Activated T-cell treated with anti-CD3 and anti-CD28 coated beads, Interleukin-2, amount 50 U/mL, for 24 hours (primary cell): ENCODE measurements at regions not wholly inside any gene's neighbourhood (a gene's known extent, or its start where the extent isn't known, plus 50 kb on each side); places are given as distances from the start of the nearest gene placed in this dataset.

Experiments
- DNase-seq: peaks from one replicate; pipeline ENCODE4 v3.0.0-alpha.2; 2020
- H3K27ac Mint-ChIP-seq: 2 replicates; pipeline ENCODE4 v1.8.0; 2020; ENCODE audit warnings: mild to moderate bottlenecking, mixed read lengths
- H3K27me3 Mint-ChIP-seq: 2 replicates; pipeline ENCODE4 v1.8.0; 2020; ENCODE audit warnings: mixed read lengths
- H3K36me3 Mint-ChIP-seq: 2 replicates; pipeline ENCODE4 v1.8.0; 2020; ENCODE audit warnings: low read depth, mixed read lengths
- H3K4me1 Mint-ChIP-seq: 2 replicates; pipeline ENCODE4 v1.8.0; 2020; ENCODE audit warnings: low read depth, mixed read lengths
- H3K4me3 Mint-ChIP-seq: 2 replicates; pipeline ENCODE4 v1.8.0; 2020; ENCODE audit warnings: mild to moderate bottlenecking, moderate library complexity, mixed read lengths
- H3K9me3 Mint-ChIP-seq: 2 replicates; pipeline ENCODE4 v1.8.0; 2020; ENCODE audit warnings: mixed read lengths

- peaks cover 67% of the 10 kb centered on the region for H3K27me3 Mint-ChIP-seq
- peaks cover 8% of the 10 kb centered on the region for H3K4me1 Mint-ChIP-seq
- H3K36me3 Mint-ChIP-seq, result no peaks in the 10 kb centered on the region
- no peak overlapping the region for H3K27ac Mint-ChIP-seq
- no peak for DNase-seq
- H3K4me3 Mint-ChIP-seq, result no peak overlapping the region
- H3K9me3 Mint-ChIP-seq, result no peaks in the 10 kb centered on the region
Measured at GRCh38 chr6:166228839-166229528, 61.3 kb upstream of the TBXT start.

- no peak overlapping the region for H3K27ac Mint-ChIP-seq
- H3K9me3 Mint-ChIP-seq, result no peaks in the 10 kb centered on the region
- no peak overlapping the region for H3K4me3 Mint-ChIP-seq
- peaks cover 8% of the 10 kb centered on the region for H3K4me1 Mint-ChIP-seq
- DNase-seq, result no peak
- H3K36me3 Mint-ChIP-seq, result no peaks in the 10 kb centered on the region
- peaks cover 70% of the 10 kb centered on the region for H3K27me3 Mint-ChIP-seq
Measured at GRCh38 chr6:166228425-166228824, 60.8 kb upstream of the TBXT start.

DNA sequence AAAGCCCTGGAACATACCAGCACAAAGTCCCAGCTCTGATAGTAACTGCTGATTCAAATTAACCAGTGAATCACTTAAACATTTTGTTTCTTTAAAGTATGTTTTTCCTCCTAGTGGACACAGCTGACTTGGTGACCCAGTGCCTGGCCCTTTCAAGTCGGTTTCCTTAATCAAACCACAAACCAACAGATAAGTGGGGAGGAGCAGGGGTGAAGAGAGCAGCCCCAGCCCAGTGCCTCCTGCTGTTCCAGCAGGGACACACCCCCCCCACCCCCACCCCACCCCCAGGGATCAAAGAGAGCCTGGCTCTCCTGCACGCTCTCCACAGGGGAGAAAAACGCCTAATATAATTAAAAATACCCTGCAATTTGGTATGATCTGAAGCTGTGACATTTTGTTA is 55.4 kb upstream of the TBXT start:
- Mint-ChIP-seq H3K27ac (no peak overlapping the region), H3K9me3 (no peaks in the 10 kb centered on the region), H3K4me3 (no peak overlapping the region), H3K36me3 (no peaks in the 10 kb centered on the region), H3K27me3 (peaks cover 59% of the 10 kb centered on the region), H3K4me1 (no peaks in the 10 kb centered on the region)
- DNase-seq, result no peak

GRCh38 chr6:166222631-166223030 is 55.0 kb upstream of the TBXT start:
- H3K27me3 Mint-ChIP-seq, result peaks cover 57% of the 10 kb centered on the region
- no peak for DNase-seq
- H3K27ac Mint-ChIP-seq, result no peak overlapping the region
- H3K9me3 Mint-ChIP-seq, result no peaks in the 10 kb centered on the region
- no peaks in the 10 kb centered on the region for H3K4me1 Mint-ChIP-seq
- no peaks in the 10 kb centered on the region for H3K36me3 Mint-ChIP-seq
- no peak overlapping the region for H3K4me3 Mint-ChIP-seq

DNA sequence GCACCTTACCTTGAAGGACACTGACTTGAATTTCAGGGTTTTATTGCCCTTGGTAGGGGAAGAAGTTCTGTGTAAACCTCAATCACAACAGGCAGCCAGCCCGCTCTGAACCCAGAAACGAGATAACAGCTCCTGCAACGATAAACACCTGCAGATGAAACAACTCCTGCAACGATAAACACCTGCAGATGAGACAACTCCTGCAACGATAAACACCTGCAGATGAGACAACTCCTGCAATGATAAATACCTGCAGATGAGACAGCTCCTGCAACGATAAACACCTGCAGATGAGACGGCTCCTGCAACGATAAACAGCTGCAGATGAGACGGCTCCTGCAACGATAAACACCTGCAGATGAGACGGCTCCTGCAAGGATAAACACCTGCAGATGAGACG is 54.0 kb upstream of the TBXT start:
- Mint-ChIP-seq H3K27me3 (peaks cover 47% of the 10 kb centered on the region), H3K27ac (no peak overlapping the region), H3K4me1 (no peaks in the 10 kb centered on the region), H3K4me3 (no peak overlapping the region), H3K36me3 (no peaks in the 10 kb centered on the region), H3K9me3 (no peaks in the 10 kb centered on the region)
- DNase-seq, result no peak

GRCh38 chr6:166221040-166221439 is 53.4 kb upstream of the TBXT start:
- no peak overlapping the region for H3K27ac Mint-ChIP-seq
- no peak for DNase-seq

More at GRCh38 chr6:166221040-166221439, 53.4 kb upstream of the TBXT start:
- Mint-ChIP-seq H3K9me3 (no peaks in the 10 kb centered on the region), H3K27me3 (peaks cover 41% of the 10 kb centered on the region), H3K4me1 (no peaks in the 10 kb centered on the region), H3K4me3 (no peak overlapping the region), H3K36me3 (no peaks in the 10 kb centered on the region)
